GM12865 (cell line): ENCODE measurements at regions not wholly inside any gene's neighbourhood (a gene's known extent, or its start where the extent isn't known, plus 50 kb on each side); places are given as distances from the start of the nearest gene placed in this dataset.

Experiments
- DNase-seq: peaks from one replicate; pipeline ENCODE4 v3.0.0; 2010; ENCODE audit warnings: low read depth
- H3K4me3 ChIP-seq: 2 replicates; pipeline ENCODE4 v1.5.1; 2011; ENCODE audit warnings: mild to moderate bottlenecking, low read depth, low read length, control low read depth
- TF ChIP-seq, protein P1 (sequence below): IDR thresholded peaks from 2 replicates; pipeline ENCODE4 v1.5.1; 2011; ENCODE audit warnings: low read length, control low read depth, low read depth, inconsistent platforms; ENCODE audit not compliant: insufficient read depth; ENCODE audit errors: missing control alignments

DNA sequence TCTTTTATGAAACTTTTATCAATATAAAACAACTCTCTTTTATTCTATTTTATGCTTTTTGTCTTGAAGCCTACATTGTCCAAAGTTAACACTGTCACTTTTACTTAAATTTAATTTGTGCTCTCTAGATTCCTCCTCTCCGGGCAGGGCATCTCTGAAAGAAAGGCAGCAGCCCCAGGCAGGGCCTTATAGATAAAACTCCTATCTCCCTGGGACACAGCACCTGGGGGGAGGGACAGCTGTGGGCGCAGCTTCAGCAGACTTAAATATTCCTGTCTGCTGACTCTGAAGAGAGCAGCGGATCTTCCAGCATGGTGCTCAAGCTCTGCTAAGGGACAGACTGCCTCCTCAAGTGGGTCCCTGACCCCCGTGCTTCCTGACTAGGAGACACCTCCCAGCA, 447.7 kb upstream of the FANCL start:
- no peak overlapping the region for H3K4me3 ChIP-seq
- DNase-seq: no peak
- TF ChIP-seq, protein P1, sequence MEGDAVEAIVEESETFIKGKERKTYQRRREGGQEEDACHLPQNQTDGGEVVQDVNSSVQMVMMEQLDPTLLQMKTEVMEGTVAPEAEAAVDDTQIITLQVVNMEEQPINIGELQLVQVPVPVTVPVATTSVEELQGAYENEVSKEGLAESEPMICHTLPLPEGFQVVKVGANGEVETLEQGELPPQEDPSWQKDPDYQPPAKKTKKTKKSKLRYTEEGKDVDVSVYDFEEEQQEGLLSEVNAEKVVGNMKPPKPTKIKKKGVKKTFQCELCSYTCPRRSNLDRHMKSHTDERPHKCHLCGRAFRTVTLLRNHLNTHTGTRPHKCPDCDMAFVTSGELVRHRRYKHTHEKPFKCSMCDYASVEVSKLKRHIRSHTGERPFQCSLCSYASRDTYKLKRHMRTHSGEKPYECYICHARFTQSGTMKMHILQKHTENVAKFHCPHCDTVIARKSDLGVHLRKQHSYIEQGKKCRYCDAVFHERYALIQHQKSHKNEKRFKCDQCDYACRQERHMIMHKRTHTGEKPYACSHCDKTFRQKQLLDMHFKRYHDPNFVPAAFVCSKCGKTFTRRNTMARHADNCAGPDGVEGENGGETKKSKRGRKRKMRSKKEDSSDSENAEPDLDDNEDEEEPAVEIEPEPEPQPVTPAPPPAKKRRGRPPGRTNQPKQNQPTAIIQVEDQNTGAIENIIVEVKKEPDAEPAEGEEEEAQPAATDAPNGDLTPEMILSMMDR: no peak

GRCh38 chr2:58686776-58687175, 445.7 kb upstream of the FANCL start:
- H3K4me3 ChIP-seq: no peak overlapping the region
- no peak for DNase-seq
- TF ChIP-seq, protein P1: no peak

GRCh38 chr2:58680755-58681310, 439.7 kb upstream of the FANCL start:
- no peak overlapping the region for H3K4me3 ChIP-seq
- TF ChIP-seq, protein P1: no peak
- no peak for DNase-seq

- no peak overlapping the region for H3K4me3 ChIP-seq
- TF ChIP-seq, protein P1: no peak
- no peak for DNase-seq
These were observed 436.6 kb upstream of the FANCL start for GRCh38 chr2:58677748-58678147.

GRCh38 chr2:58671675-58672074, 430.6 kb upstream of the FANCL start:
- TF ChIP-seq, protein P1: no peak
- DNase-seq: no peak
- H3K4me3 ChIP-seq: no peak overlapping the region

GRCh38 chr2:58669998-58670397, 428.9 kb upstream of the FANCL start:
- TF ChIP-seq, protein P1: no peak
- no peak for DNase-seq
- no peak overlapping the region for H3K4me3 ChIP-seq

DNA sequence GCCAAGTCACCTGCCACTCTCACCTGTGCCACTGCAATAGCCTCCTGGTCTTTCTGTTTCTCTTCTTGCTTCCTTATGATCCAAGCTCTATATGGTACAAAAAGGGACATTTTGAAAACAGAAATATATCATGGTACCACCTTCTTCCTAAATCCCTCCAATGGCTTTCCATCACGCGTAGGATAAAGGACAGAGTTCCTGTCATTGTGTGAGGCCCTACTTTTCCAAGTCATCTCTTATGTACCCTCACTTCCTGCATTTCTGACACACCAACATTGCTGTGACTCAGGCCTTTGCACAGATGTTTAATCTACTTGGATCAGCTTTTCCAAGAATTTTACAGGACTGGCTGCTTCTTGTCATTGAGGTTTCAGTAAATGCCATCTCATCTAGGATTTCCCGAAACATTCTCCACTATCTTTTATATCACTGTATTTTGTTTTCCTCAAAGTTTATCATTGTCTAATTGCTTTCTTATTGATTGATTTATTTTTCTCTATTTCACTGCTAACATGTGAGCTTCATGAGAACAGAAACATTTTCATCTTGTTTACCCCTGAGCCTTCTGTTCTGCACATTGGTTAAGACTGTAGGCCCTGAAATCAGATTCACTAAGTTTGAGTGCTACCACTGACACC, 426.1 kb upstream of the FANCL start:
- H3K4me3 ChIP-seq: no peak overlapping the region
- DNase-seq: no peak
- TF ChIP-seq, protein P1: no peak
